Spleen (tissue), 7 donors: ENCODE measurements at regions not wholly inside any gene's neighbourhood (a gene's known extent, or its start where the extent isn't known, plus 50 kb on each side); places are given as distances from the start of the nearest gene placed in this dataset.

Source experiments
- CTCF ChIP-seq, 11 experiments: fragments of 200-600 bp in 7 of 11; fragments of 450-650 bp in 4 of 11; sonication (generic) in 4 of 11; IDR thresholded peaks in 8 of 11; conservative IDR thresholded peaks in 3 of 11; 1 replicate in 7 of 11; 2 replicates in 4 of 11; pipeline versions ENCODE4 v1.4.0 to v1.8.0; 2016 to 2021; ENCODE audit warnings: antibody characterized with exemption in 11 of 11, inconsistent platforms in 4 of 11, mild to moderate bottlenecking in 1 of 11
- POLR2A ChIP-seq, 3 donors: fragments of 450-650 bp; IDR thresholded peaks; one replicate each; pipeline ENCODE4 v1.5.1; 2017; ENCODE audit warnings: antibody characterized with exemption in 3 of 3, mild to moderate bottlenecking in 1 of 3
- donor health status: DM: no; HTN: no; CAD: no; lungs with moderate emphysema.
- donor health status: DM: no; HTN: no; CAD: no.
- donor health status: DM: no; HTN: no; CAD: no.

- TF ChIP-seq POLR2A (IDR thresholded peaks at IDR 0.05) (no peak), CTCF (IDR thresholded peaks at IDR 0.05 in 8 of 11, conservative IDR thresholded peaks at IDR 0.05 in 3 of 11) (no peak)
These were observed 110.3 kb upstream of the PCSK5 start for GRCh38 chr9:75780185-75780584.
